ENCODE measurements at regions not wholly inside any gene's neighbourhood (a gene's known extent, or its start where the extent isn't known, plus 50 kb on each side); places are given as distances from the start of the nearest gene placed in this dataset.

DNA sequence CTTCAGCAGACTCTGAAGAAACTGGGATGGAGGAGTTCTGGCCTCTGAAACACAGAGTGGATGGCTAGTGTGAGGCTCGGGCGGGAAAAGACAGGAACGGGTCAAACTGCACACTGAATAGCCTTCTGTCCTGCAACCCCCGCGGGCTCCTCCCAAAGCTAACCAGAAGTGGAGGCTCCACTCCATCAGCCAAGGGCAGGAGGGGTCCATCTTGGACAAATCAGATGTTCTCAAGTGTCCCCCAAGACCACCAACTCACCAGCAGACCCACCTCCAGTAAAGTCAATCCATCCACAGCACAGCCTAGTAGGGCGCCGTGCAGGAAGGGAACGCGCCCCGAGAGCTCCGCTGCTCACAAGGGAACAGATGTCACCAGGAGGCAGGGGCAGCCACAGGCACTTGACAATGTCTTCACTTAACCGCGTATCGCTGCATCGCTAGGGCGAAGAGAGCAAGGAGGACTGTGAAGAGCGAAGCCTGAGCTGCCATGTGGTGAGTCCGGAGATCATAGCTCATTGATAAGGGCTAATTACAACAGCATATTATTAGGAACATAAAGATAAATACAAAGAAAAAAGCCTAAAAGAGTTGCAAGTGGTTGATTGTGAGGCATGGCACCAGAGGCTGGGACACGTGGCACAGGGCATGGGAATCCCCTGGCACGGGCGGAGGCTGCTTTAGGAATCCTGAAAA is 494.6 kb upstream of the MYT1L start:
- POLR2A ChIA-PET: no interaction called here
- H3K4me3 Mint-ChIP-seq: no peak overlapping the region
- no peak overlapping the region for H3K27ac Mint-ChIP-seq
- ATAC-seq: no peak
- H3K4me1 Mint-ChIP-seq: no peaks in the 10 kb centered on the region
- peaks cover 1 to 11% (median 7%) of the 10 kb centered on the region in 9 donors for H3K9me3 Mint-ChIP-seq
- H3K27me3 Mint-ChIP-seq: peaks cover 0 to 23% (median 4%) of the 10 kb centered on the region in 5 donors
- H3K36me3 Mint-ChIP-seq: peaks cover 0 to 5% (median 0%) of the 10 kb centered on the region in 3 donors
- DNase-seq: peak in 1 of 10 donors; percentile 52

DNA sequence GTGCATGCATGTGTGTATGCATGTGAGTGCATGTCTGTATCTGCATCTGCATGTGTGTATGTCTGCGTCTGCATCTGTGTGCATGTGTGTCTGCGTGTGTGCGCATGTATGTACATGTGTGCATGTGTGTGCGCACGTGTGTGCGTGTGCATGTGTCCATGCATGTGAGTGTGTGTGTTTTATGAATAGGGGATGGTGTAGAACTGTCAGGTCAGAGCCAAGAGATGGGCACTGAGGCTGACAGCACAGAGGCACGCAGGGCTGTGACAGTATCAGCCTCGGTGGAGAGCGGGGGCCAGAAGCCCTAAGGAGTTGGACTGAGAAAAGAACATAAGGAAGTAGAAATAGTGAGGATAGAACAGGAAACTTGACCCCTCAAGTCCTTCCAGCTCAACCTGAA is 494.0 kb upstream of the MYT1L start:
- peak in 1 of 10 donors; percentile 10 for DNase-seq
- H3K9me3 Mint-ChIP-seq: peaks cover 1 to 16% (median 9%) of the 10 kb centered on the region in 9 donors

DNA sequence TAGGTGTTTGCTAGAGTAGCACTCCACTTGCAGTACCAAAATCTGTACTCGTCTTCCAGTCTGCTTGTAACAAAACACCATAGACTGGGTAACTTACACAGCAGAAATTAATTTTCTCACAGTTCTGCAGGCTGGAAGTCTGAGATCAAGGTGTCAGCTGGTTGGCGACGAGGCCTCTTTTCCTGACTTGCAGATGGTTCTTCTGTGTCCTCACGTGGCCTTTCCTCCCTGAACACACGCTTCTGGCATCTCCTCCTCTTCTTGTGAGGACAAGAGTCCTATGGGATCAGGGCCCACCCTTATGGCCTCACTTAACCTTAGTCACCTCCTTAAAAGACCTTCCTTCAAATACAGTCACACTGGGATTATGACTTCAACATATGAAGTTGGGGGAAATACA is 493.5 kb upstream of the MYT1L start:
- peaks cover 1 to 21% (median 13%) of the 10 kb centered on the region in 9 donors for H3K9me3 Mint-ChIP-seq
- no peaks in the 10 kb centered on the region for H3K4me1 Mint-ChIP-seq
- H3K27ac Mint-ChIP-seq: no peak overlapping the region
- H3K4me3 Mint-ChIP-seq: no peak overlapping the region
- H3K27me3 Mint-ChIP-seq: peaks cover 0 to 27% (median 4%) of the 10 kb centered on the region in 5 donors
- peaks cover 0 to 5% (median 0%) of the 10 kb centered on the region in 3 donors for H3K36me3 Mint-ChIP-seq
- no peak for DNase-seq
- no peak for ATAC-seq
- POLR2A ChIA-PET: no interaction called here

More for the DNA sequence above, 494.0 kb upstream of the MYT1L start:
- H3K27me3 Mint-ChIP-seq: peaks cover 0 to 27% (median 4%) of the 10 kb centered on the region in 5 donors
- no peak overlapping the region for H3K4me3 Mint-ChIP-seq
- no peaks in the 10 kb centered on the region for H3K4me1 Mint-ChIP-seq
- no peak for ATAC-seq
- POLR2A ChIA-PET: no interaction called here
- no peak overlapping the region for H3K27ac Mint-ChIP-seq
- peaks cover 0 to 5% (median 0%) of the 10 kb centered on the region in 3 donors for H3K36me3 Mint-ChIP-seq

DNA sequence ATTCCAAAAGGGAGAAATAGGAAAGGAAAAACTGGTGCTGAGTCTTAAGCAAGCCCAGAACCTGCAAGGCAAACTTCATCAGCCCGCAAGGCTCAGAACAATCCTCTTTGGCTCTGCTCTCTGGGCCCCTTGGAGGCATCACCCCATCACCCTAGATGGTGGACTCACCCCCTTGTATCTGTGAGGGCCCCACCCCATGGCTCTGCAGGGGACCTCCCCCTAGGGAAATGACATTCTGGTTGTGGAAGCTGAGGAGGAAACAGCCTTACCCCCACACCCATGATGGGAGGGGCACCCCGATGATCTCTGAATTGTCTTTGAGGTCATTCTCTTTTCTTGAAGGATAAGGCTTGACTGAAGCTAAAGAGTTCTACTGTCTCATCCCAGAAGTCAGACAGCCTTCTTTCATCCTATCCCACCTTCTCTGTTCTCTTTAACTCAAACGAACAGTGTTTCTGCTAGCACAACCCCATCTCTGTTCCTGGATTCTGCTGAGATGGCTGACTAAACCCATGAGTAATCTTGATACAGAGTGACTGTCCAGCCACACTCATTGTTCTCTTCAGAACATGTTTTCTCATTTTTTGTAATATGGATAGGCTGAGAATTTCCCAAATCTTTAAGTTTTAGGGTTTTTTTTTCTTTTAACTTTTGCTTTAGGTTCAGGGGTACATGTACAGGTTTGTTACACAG is 492.1 kb upstream of the MYT1L start:
- Mint-ChIP-seq H3K36me3 (peaks cover 0 to 5% (median 2%) of the 10 kb centered on the region in 3 donors), H3K9me3 (peaks cover 3 to 27% (median 15%) of the 10 kb centered on the region in 9 donors), H3K27ac (no peak overlapping the region), H3K27me3 (peaks cover 1 to 36% (median 7%) of the 10 kb centered on the region in 5 donors), H3K4me3 (no peak overlapping the region), H3K4me1 (no peaks in the 10 kb centered on the region)
- DNase-seq: no peak
- ATAC-seq: no peak
- POLR2A ChIA-PET: no interaction called here

DNA sequence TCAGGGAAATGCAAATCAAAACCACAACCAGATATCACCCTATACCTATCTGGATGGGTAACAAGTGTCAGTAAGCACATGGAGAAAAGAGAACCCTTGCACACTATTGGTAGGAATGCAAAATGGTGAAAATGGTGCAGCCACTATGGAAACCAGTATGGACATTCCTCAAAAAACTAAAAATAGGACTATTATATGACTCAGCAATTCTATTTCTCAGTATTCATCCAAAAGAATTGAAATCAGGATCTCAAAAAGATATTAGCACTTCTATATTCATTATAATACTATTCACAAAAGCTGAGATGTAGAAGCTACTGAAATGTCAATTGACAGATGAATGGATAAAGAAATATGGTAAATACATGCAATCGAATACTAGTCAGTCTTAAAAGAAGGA is 491.1 kb upstream of the MYT1L start:
- H3K27ac Mint-ChIP-seq: no peak overlapping the region
- H3K9me3 Mint-ChIP-seq: peaks cover 3 to 36% (median 15%) of the 10 kb centered on the region in 9 donors
- H3K4me3 Mint-ChIP-seq: no peak overlapping the region
- no peaks in the 10 kb centered on the region for H3K4me1 Mint-ChIP-seq
- peaks cover 2 to 5% (median 5%) of the 10 kb centered on the region in 3 donors for H3K36me3 Mint-ChIP-seq
- POLR2A ChIA-PET: no interaction called here
- DNase-seq: no peak
- peaks cover 2 to 47% (median 15%) of the 10 kb centered on the region in 5 donors for H3K27me3 Mint-ChIP-seq
- ATAC-seq: no peak

DNA sequence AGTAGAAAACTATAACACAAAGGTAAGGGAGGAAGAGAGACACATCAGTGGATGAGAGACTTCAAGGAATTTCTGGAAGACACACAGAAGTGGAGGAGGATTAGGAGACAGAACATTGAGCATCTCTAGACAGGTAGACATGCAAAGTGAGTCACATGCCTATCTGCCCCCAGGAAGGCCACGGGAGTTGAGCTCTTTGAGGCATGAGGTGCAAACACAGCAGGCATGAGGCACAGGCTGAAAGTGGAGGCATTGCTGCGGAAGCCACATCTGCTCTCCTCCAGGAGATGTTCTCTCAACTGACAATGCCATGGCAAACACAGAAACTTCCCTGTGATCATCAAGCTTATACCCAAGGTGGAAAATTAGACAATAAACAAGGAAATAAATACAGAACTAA is 481.6 kb upstream of the MYT1L start:
- no peak overlapping the region for H3K27ac Mint-ChIP-seq
- H3K4me3 Mint-ChIP-seq: no peak overlapping the region
- ATAC-seq: no peak
- peaks cover under 1 to 17% (median 10%) of the 10 kb centered on the region in 3 donors for H3K36me3 Mint-ChIP-seq
- H3K27me3 Mint-ChIP-seq: peaks cover 0 to 27% (median 10%) of the 10 kb centered on the region in 5 donors
- POLR2A ChIA-PET: no interaction called here
- H3K4me1 Mint-ChIP-seq: no peaks in the 10 kb centered on the region
- DNase-seq: no peak
- H3K9me3 Mint-ChIP-seq: peaks cover 9 to 63% (median 25%) of the 10 kb centered on the region in 9 donors

DNA sequence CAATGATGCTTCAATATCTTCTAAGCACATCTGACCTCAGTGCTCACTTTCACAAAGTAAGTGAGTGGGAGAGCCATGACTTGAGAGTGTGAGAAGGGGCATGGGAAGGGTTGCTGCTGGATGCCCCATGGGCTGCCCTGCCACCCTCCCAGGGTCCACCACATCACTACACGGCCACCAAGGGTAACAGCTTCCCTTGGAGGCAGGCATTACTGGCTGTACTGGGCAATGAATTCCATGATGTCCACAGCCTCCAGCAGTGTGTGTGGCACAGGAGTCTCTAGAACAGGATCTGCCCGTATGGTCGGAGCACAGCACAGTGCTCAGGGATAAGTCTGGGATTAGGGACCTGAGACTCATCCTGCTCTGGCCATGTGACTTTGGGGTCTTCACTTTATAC is 481.0 kb upstream of the MYT1L start:
- DNase-seq (no peak), ATAC-seq (no peak)
- H3K27ac Mint-ChIP-seq: no peak overlapping the region
- peaks cover 0 to 17% (median 8%) of the 10 kb centered on the region in 3 donors for H3K36me3 Mint-ChIP-seq
- POLR2A ChIA-PET: no interaction called here
- peaks cover 9 to 58% (median 25%) of the 10 kb centered on the region in 9 donors for H3K9me3 Mint-ChIP-seq
- H3K27me3 Mint-ChIP-seq: peaks cover 0 to 26% (median 5%) of the 10 kb centered on the region in 5 donors
- H3K4me3 Mint-ChIP-seq: no peak overlapping the region
- no peaks in the 10 kb centered on the region for H3K4me1 Mint-ChIP-seq

DNA sequence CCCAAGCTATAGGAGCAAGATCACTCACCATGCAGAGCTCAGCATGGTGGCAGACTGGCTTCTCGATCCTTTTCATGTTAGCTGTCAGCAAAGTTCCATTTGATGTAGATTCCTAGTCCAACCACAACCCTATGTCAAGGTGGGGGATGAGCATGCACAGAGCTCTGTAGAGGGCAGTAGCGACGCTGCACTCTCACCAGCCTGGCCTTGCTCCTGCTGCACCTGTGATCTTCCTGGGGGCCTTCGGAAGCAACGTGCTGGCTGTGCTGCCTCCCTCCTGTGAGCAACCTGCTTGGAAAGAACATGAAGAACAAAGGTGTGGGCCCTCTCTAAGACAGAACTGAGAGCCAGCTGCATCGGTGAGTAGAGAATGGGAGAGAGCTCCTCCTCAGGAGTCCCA is 479.4 kb upstream of the MYT1L start:
- Mint-ChIP-seq H3K36me3 (peaks cover 0 to 17% (median 8%) of the 10 kb centered on the region in 3 donors), H3K27me3 (peaks cover 0 to 25% (median 0%) of the 10 kb centered on the region in 5 donors), H3K9me3 (peaks cover 5 to 43% (median 25%) of the 10 kb centered on the region in 9 donors), H3K4me1 (no peaks in the 10 kb centered on the region), H3K4me3 (no peak overlapping the region), H3K27ac (no peak overlapping the region)
- DNase-seq (no peak), ATAC-seq (no peak)
- POLR2A ChIA-PET: no interaction called here

DNA sequence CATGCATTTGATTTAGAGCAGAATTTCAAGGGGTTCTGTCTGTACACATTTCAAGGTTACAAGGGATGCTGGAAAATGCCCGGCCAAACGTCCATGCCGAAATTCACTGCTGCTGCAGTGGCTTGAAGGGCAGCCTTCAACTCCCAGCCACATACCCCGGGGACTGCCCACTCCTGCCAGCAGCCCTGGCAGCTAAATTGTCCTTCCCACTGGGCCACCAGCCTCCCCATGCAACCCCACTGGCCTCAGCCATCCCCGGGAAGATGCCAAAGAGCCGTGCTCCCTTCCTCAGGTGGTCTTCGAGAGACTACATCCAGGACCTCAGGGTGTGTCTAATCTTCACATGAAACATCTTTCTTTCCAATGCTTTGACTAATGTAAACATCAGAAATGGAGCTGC is 478.7 kb upstream of the MYT1L start:
- ATAC-seq (no peak), DNase-seq (no peak)
- H3K27ac Mint-ChIP-seq: no peak overlapping the region
- H3K9me3 Mint-ChIP-seq: peaks cover 3 to 36% (median 19%) of the 10 kb centered on the region in 9 donors
- H3K27me3 Mint-ChIP-seq: peaks cover 0 to 32% (median 2%) of the 10 kb centered on the region in 5 donors
- no peak overlapping the region for H3K4me3 Mint-ChIP-seq
- POLR2A ChIA-PET: no interaction called here
- H3K36me3 Mint-ChIP-seq: peaks cover 0 to 17% (median 8%) of the 10 kb centered on the region in 3 donors
- H3K4me1 Mint-ChIP-seq: no peaks in the 10 kb centered on the region

DNA sequence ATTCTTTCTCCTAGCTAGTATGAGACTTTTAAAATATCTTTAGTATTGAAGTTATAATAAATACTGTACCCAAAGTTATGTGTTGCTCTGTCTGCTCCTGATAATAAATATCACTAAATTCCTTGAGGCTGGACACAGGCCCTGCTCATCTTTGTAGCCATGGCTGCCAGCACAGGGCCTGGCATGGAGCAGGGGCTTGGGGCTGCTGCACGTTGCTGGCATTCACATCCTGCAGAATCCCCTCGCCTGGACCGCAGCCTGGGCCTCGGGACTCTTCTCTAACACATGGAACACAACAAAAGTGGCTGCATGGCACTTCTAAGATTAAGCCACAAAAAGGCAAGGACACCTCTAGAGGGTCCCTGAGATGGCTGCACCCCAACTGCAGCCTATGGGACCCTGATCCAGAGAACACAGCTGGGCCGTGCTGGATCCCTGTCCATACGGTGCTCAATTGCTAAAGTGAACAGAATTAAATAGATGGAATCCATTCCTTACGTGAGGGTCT is 477.5 kb upstream of the MYT1L start:
- Mint-ChIP-seq H3K4me3 (no peak overlapping the region), H3K36me3 (peaks cover 0 to 17% (median 5%) of the 10 kb centered on the region in 3 donors), H3K27me3 (peaks cover 0 to 43% (median 3%) of the 10 kb centered on the region in 5 donors), H3K4me1 (no peaks in the 10 kb centered on the region), H3K27ac (no peak overlapping the region), H3K9me3 (peaks cover 1 to 24% (median 15%) of the 10 kb centered on the region in 9 donors)
- POLR2A ChIA-PET: no interaction called here
- DNase-seq (no peak), ATAC-seq (no peak)

DNA sequence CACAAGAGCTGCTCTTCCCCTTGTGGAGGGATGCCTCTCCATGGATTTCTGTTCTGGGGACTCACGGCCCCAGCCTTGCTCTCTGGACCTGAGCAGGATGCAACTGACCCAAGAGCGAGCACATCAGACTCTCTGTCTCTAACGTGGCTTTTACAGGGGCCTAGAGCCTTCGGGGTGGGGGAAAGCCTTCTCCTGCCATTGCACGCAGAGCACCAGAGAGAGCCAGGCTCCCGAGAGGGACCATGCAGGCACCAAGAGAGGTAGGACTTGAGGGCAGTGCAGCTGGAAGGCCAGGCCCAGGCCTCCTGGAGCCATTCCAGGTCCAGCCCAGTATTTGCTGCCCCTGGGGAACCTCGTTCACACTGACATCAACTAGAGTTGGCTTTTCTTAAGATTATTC is 475.6 kb upstream of the MYT1L start:
- H3K9me3 Mint-ChIP-seq: peaks cover 2 to 16% (median 7%) of the 10 kb centered on the region in 9 donors
- POLR2A ChIA-PET: no interaction called here
- no peaks in the 10 kb centered on the region for H3K4me1 Mint-ChIP-seq
- peaks cover 0 to 43% (median 3%) of the 10 kb centered on the region in 5 donors for H3K27me3 Mint-ChIP-seq
- DNase-seq (no peak), ATAC-seq (no peak)
- H3K36me3 Mint-ChIP-seq: peaks cover 0 to 11% (median under 1%) of the 10 kb centered on the region in 3 donors
- H3K4me3 Mint-ChIP-seq: no peak overlapping the region
- H3K27ac Mint-ChIP-seq: no peak overlapping the region

DNA sequence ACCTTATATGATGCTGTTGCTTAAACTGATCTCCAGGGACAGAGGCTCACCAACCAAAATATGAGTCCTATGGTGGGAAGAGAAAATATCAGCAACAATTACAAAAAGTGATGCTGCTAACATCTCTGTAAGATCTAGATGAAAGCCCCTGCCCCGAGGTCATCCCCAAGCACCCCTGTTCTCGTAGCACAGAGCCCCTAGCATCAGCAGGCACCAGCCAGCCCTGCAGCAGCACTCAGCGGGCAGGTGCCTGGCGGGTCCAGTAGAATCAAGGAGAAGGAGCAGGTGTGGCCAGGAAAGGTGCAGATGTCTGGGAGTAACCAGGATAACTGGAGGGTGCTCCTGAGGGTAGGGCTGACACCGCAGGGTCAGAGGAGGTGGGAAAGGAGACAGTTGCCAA is 474.2 kb upstream of the MYT1L start:
- Mint-ChIP-seq H3K36me3 (peaks cover 0 to 7% (median 0%) of the 10 kb centered on the region in 3 donors), H3K4me3 (no peak overlapping the region), H3K9me3 (peaks cover 1 to 17% (median 6%) of the 10 kb centered on the region in 9 donors), H3K27ac (no peak overlapping the region), H3K4me1 (no peaks in the 10 kb centered on the region), H3K27me3 (peaks cover 0 to 42% (median 3%) of the 10 kb centered on the region in 5 donors)
- POLR2A ChIA-PET: no interaction called here
- ATAC-seq (no peak), DNase-seq (no peak)

DNA sequence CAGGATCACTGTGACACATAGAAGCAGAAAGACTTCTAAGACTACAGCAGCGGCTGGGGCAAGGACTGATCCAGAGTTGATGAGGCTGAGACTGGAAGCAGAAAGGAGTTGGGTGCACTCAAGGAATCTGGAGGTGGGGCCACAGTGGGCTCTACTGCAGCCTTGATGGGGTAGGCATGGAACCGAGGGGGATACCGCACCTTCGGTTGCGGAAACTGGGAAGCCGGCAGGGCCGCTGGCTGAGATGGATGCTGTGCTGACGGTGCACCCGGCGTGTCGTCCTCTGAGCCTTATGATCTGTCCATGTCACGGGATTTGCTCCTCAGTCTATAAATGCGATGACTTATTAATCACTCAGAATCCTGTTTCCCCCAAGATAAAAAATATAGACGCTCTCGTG is 473.5 kb upstream of the MYT1L start:
- H3K9me3 Mint-ChIP-seq: peaks cover 1 to 17% (median 4%) of the 10 kb centered on the region in 9 donors
- H3K4me1 Mint-ChIP-seq: no peaks in the 10 kb centered on the region
- no peak for ATAC-seq

More for the DNA sequence above, 473.5 kb upstream of the MYT1L start:
- no peak for DNase-seq
- H3K27ac Mint-ChIP-seq: no peak overlapping the region
- POLR2A ChIA-PET: no interaction called here
- H3K4me3 Mint-ChIP-seq: no peak overlapping the region
- H3K36me3 Mint-ChIP-seq: peaks cover 0 to 4% (median 0%) of the 10 kb centered on the region in 3 donors
- H3K27me3 Mint-ChIP-seq: peaks cover 0 to 38% (median 3%) of the 10 kb centered on the region in 5 donors

All from naive thymus-derived CD8-positive, alpha-beta T cell (primary cell).